Large intestine (tissue), 3 donors: ENCODE measurements at regions not wholly inside any gene's neighbourhood (a gene's known extent, or its start where the extent isn't known, plus 50 kb on each side); places are given as distances from the start of the nearest gene placed in this dataset.

ENCODE experiments used
- DNase-seq, 2 donors: peaks; one replicate each; pipeline versions ENCODE4 v3.0.0 to v3.0.0-alpha.2; 2013
- H3K27ac ChIP-seq: one replicate; pipeline ENCODE4 v1.5.1; 2013; ENCODE audit warnings: low read length
- H3K27me3 ChIP-seq: 2 replicates; pipeline ENCODE4 v1.6.1; 2013; ENCODE audit warnings: low read length; ENCODE audit not compliant: control insufficient read depth, insufficient read depth
- H3K36me3 ChIP-seq: 2 replicates; pipeline ENCODE4 v1.6.1; 2013; ENCODE audit warnings: low read length; ENCODE audit not compliant: control insufficient read depth, insufficient read depth
- H3K4me1 ChIP-seq: one replicate; pipeline ENCODE4 v1.6.1; 2013; ENCODE audit warnings: low read length; ENCODE audit not compliant: control insufficient read depth, insufficient read depth
- H3K4me3 ChIP-seq: one replicate; pipeline ENCODE4 v1.5.1; 2013; ENCODE audit warnings: low read length
- H3K9me3 ChIP-seq: one replicate; pipeline ENCODE4 v1.6.1; 2013; ENCODE audit warnings: mild to moderate bottlenecking, low read depth, low read length, moderate library complexity; ENCODE audit not compliant: control insufficient read depth
- WGBS: methylation state at CpG from one replicate; pipeline ENCODE4 v1.1.5; 2013; ENCODE audit warnings: low lambda C conversion rate; ENCODE audit not compliant: insufficient coverage; 5-methylcytosine and 5-hydroxymethylcytosine counted together

DNA sequence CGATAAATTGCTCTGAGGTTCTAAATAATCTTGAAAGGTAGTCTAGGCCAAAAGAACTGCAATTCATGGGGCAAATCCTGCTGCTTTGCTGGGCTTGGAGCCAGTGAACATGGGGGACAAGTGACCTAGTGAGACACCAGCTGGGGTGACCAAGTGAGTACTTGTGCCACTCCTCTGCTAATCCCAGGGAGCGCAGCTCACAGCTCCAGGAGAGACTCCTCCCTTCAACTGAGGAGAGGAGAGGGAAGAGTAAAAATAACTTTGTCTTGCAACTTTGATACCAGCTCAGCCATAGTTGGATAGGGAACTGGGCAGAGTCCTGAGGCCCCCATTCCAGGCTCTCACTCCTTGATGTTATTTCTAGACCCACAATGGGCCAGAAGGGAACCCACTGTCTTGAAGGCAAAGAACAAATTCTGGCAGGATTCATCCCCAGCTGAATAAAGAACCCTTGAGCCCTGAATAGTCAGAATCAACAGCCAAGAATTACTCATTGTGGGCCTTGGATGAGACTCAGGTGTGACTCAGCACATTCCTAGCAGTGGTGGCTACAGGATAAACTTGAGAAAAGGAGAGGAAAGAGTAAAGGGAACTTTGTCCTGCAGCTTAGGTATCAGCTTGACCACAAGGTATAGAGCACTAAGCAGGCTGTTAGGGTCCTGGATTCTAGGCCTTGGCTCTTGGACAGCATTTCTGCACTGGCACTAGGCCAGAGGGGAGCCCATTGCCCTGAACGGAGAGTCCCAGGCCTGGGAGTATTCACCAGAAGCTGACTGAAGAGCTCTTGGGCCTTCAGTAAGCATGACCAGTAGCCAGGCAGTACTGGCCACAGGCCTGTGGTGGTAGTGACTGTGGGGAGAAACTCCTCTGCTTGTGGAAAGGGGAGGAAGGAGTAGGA is 288.3 kb upstream of the CDH18 start:
- Histone ChIP-seq H3K27me3 (no peaks in the 10 kb centered on the region), H3K9me3 (peaks cover 2% of the 10 kb centered on the region), H3K36me3 (no peaks in the 10 kb centered on the region), H3K4me1 (no peaks in the 10 kb centered on the region), H3K4me3 (no peak overlapping the region), H3K27ac (no peak overlapping the region)
- WGBS: no CpG with 5 or more reads among the region's 3 CpGs
- peak in 1 of 2 donors; percentile 1 for DNase-seq

GRCh38 chr5:20266066-20266465 is 278.1 kb upstream of the CDH18 start:
- no peaks in the 10 kb centered on the region for H3K36me3 ChIP-seq
- H3K27me3 ChIP-seq: no peaks in the 10 kb centered on the region
- no peak overlapping the region for H3K4me3 ChIP-seq
- 79% methylated on average over 2 of the region's 2 CpGs for WGBS
- H3K9me3 ChIP-seq: no peaks in the 10 kb centered on the region
- no peaks in the 10 kb centered on the region for H3K4me1 ChIP-seq
- no peak for DNase-seq
- no peak overlapping the region for H3K27ac ChIP-seq

- Histone ChIP-seq H3K27ac (no peak overlapping the region), H3K9me3 (no peaks in the 10 kb centered on the region), H3K27me3 (no peaks in the 10 kb centered on the region), H3K4me3 (no peak overlapping the region), H3K36me3 (no peaks in the 10 kb centered on the region), H3K4me1 (no peaks in the 10 kb centered on the region)
- no peak for DNase-seq
- WGBS: 100% methylated on average over 2 of the region's 3 CpGs
Measured at GRCh38 chr5:20262896-20263295, 274.9 kb upstream of the CDH18 start.

DNA sequence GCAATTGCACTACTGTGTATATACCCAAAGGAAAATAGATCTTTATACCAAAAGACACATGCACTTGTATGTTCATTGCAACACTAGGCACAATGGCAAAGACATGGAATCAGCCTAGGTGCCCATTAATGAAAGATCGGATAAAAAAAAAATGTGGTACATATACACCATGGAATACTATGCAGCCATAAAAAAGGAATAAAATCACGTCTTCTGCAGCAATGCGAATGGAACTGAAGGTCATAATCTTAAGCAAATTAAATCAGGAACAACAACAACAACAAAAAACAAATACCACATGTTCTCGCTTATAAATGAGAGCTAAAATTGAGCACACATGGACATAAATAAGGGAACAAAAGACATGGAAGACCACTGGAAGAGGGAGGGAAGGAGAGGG is 266.7 kb upstream of the CDH18 start:
- Histone ChIP-seq H3K4me3 (no peak overlapping the region), H3K36me3 (no peaks in the 10 kb centered on the region), H3K4me1 (no peaks in the 10 kb centered on the region), H3K27ac (no peak overlapping the region), H3K9me3 (no peaks in the 10 kb centered on the region), H3K27me3 (no peaks in the 10 kb centered on the region)
- no peak for DNase-seq
- 96% methylated on average over 3 of the region's 4 CpGs for WGBS

- Histone ChIP-seq H3K4me3 (no peak overlapping the region), H3K9me3 (no peaks in the 10 kb centered on the region), H3K36me3 (no peaks in the 10 kb centered on the region), H3K27me3 (no peaks in the 10 kb centered on the region), H3K27ac (no peak overlapping the region), H3K4me1 (no peaks in the 10 kb centered on the region)
- no peak for DNase-seq
- no CpG with 5 or more reads among the region's 1 CpG for WGBS
Measured at GRCh38 chr5:20248118-20248517, 260.1 kb upstream of the CDH18 start.

GRCh38 chr5:20245432-20245974 is 257.5 kb upstream of the CDH18 start:
- Histone ChIP-seq H3K27ac (no peak overlapping the region), H3K36me3 (no peaks in the 10 kb centered on the region), H3K9me3 (no peaks in the 10 kb centered on the region), H3K27me3 (no peaks in the 10 kb centered on the region), H3K4me1 (no peaks in the 10 kb centered on the region), H3K4me3 (no peak overlapping the region)
- DNase-seq: no peak
- WGBS: 60% methylated on average over 1 of the region's 2 CpGs

- Histone ChIP-seq H3K36me3 (no peaks in the 10 kb centered on the region), H3K27me3 (no peaks in the 10 kb centered on the region), H3K4me1 (no peaks in the 10 kb centered on the region), H3K9me3 (no peaks in the 10 kb centered on the region), H3K27ac (no peak overlapping the region), H3K4me3 (no peak overlapping the region)
- no CpG with 5 or more reads among the region's 10 CpGs for WGBS
- DNase-seq: no peak
Measured at GRCh38 chr5:20241351-20241750, 253.4 kb upstream of the CDH18 start.

- DNase-seq: no peak
- Histone ChIP-seq H3K4me1 (no peaks in the 10 kb centered on the region), H3K9me3 (no peaks in the 10 kb centered on the region), H3K4me3 (no peak overlapping the region), H3K36me3 (no peaks in the 10 kb centered on the region), H3K27me3 (no peaks in the 10 kb centered on the region), H3K27ac (no peak overlapping the region)
- whole genome bisulfite sequencing: 100% methylated on average over 1 of the region's 7 CpGs
Measured at GRCh38 chr5:20231040-20231439, 243.0 kb upstream of the CDH18 start.

- H3K27ac ChIP-seq: no peak overlapping the region
- H3K4me3 ChIP-seq: no peak overlapping the region
- no peaks in the 10 kb centered on the region for H3K9me3 ChIP-seq
- H3K36me3 ChIP-seq: no peaks in the 10 kb centered on the region
- no peaks in the 10 kb centered on the region for H3K4me1 ChIP-seq
- no CpG with 5 or more reads among the region's 1 CpG for WGBS
- no peaks in the 10 kb centered on the region for H3K27me3 ChIP-seq
- DNase-seq: no peak
Measured at GRCh38 chr5:20230010-20230409, 242.0 kb upstream of the CDH18 start.

DNA sequence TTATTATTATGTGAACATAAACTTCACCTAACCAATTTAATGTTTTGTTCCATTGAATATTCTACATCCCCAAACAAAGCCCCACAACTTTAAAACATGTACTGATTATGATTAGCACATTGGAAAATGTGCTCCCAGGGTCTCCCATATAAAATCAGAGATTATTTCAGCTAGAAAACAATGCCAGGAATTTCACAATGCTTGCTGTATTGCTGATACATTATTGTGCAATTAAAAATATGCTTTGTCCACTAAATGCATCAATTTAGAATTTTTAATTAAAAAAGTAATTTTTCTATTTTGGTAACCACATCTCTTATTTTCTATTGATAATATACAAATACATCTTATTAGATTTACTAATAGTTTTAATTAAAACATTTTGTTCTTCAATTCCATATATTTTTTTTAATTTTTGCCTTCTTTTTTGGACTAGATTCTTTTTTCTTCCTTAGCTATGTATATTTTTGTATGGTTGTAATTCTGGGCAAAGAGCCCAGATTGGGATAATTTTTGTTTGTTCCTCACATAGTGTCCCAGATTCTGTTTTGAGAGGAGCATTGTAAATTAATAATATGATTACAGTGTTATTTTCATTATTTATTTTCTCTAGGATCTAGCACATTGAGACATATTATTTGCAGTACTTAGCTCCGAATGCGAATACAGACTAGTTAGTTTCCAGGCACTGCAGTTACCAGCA is 241.5 kb upstream of the CDH18 start:
- no peaks in the 10 kb centered on the region for H3K27me3 ChIP-seq
- 100% methylated on average over 2 of the region's 2 CpGs for WGBS
- H3K27ac ChIP-seq: no peak overlapping the region
- no peak for DNase-seq
- no peaks in the 10 kb centered on the region for H3K36me3 ChIP-seq
- H3K9me3 ChIP-seq: no peaks in the 10 kb centered on the region
- H3K4me1 ChIP-seq: no peaks in the 10 kb centered on the region
- no peak overlapping the region for H3K4me3 ChIP-seq
